IPS-NIHi7 (cell line): ENCODE measurements at regions not wholly inside any gene's neighbourhood (a gene's known extent, or its start where the extent isn't known, plus 50 kb on each side); places are given as distances from the start of the nearest gene placed in this dataset.
"Not testable (repeated sequence)": the region's sequence is repeated elsewhere in the genome, so short reads cannot be mapped to it uniquely, and the experiment has no call there.

ENCODE experiments used
- DNase-seq: peaks from one replicate; pipeline ENCODE4 v3.0.0; 2012; ENCODE audit warnings: mixed read lengths; ENCODE audit errors: extremely low spot score

- DNase-seq = no peak
Measured at GRCh38 chr10:80946957-80947726, 409.4 kb downstream of the SH2D4B start.

- no peak for DNase-seq
Measured at GRCh38 chr10:80949785-80950184, 412.1 kb downstream of the SH2D4B start.

- DNase-seq = no peak
Measured at GRCh38 chr10:80952436-80952835, 414.7 kb downstream of the SH2D4B start.

- no peak for DNase-seq
Measured at GRCh38 chr10:80957161-80957560, 419.5 kb downstream of the SH2D4B start.

- no peak for DNase-seq
Measured at GRCh38 chr10:80964179-80964578, 426.5 kb downstream of the SH2D4B start.

GRCh38 chr10:80964955-80965614 lies 427.4 kb downstream of the SH2D4B start:
- no peak for DNase-seq

- no peak for DNase-seq
Measured at GRCh38 chr10:80966326-80966986, 428.8 kb downstream of the SH2D4B start.

GRCh38 chr10:80967357-80967756 lies 429.7 kb downstream of the SH2D4B start:
- not testable (repeated sequence) for DNase-seq

GRCh38 chr10:80968903-80969302 lies 431.2 kb downstream of the SH2D4B start:
- no peak for DNase-seq

GRCh38 chr10:80971461-80971860 lies 433.8 kb downstream of the SH2D4B start:
- DNase-seq = no peak

GRCh38 chr10:80976658-80977057 lies 439.0 kb downstream of the SH2D4B start:
- no peak for DNase-seq

GRCh38 chr10:80985102-80985501 lies 447.4 kb downstream of the SH2D4B start:
- no peak for DNase-seq

- DNase-seq = no peak
Measured at GRCh38 chr10:80986596-80986995, 448.9 kb downstream of the SH2D4B start.

GRCh38 chr10:80988755-80989154 lies 451.1 kb downstream of the SH2D4B start:
- DNase-seq = no peak

GRCh38 chr10:80996615-80997193 lies 459.0 kb downstream of the SH2D4B start:
- DNase-seq = no peak

GRCh38 chr10:81000781-81001180 lies 463.1 kb downstream of the SH2D4B start:
- DNase-seq = no peak

- DNase-seq = no peak
Measured at GRCh38 chr10:81002382-81002781, 464.7 kb downstream of the SH2D4B start.

- no peak for DNase-seq
Measured at GRCh38 chr10:81007872-81008271, 470.2 kb downstream of the SH2D4B start.

- DNase-seq = no peak
Measured at GRCh38 chr10:81008726-81009125, 471.0 kb downstream of the SH2D4B start.

GRCh38 chr10:81009296-81009695 lies 471.6 kb downstream of the SH2D4B start:
- no peak for DNase-seq

GRCh38 chr10:81013771-81014170 lies 476.1 kb downstream of the SH2D4B start:
- no peak for DNase-seq
